GM23338 (cell line): ENCODE measurements at regions not wholly inside any gene's neighbourhood (a gene's known extent, or its start where the extent isn't known, plus 50 kb on each side); places are given as distances from the start of the nearest gene placed in this dataset.

ENCODE experiments used
- ATAC-seq: fragments of 200-7000 bp; cut with Tn5 transposase; 3 replicates; pipeline ENCODE4 v1.9.1; 2020
- DNase-seq: peaks from one replicate; pipeline ENCODE4 v3.0.0-alpha.2; 2015; ENCODE audit warnings: low spot score
- H2AFZ ChIP-seq: fragments of 200-600 bp; sonication (generic); 2 replicates; pipeline ENCODE4 v1.8.0; 2016; ENCODE audit warnings: antibody characterized with exemption, mild to moderate bottlenecking, moderate library complexity
- H3F3A ChIP-seq: fragments of 200-600 bp; sonication (generic); replicated peaks from 2 replicates; pipeline ENCODE4 v1.8.0; 2017; ENCODE audit warnings: antibody characterized with exemption, mixed run types, low read depth
- H3K27ac ChIP-seq: fragments of 200-600 bp; sonication (generic); 2 replicates; pipeline ENCODE4 v1.6.1; 2016; ENCODE audit warnings: low read depth
- H3K27me3 ChIP-seq: fragments of 200-600 bp; sonication (generic); 2 replicates; pipeline ENCODE4 v1.8.0; 2016; ENCODE audit warnings: mild to moderate bottlenecking, mixed run types, moderate library complexity; ENCODE audit not compliant: insufficient read depth
- H3K36me3 ChIP-seq: fragments of 200-600 bp; sonication (generic); 2 replicates; pipeline ENCODE4 v1.8.0; 2016; ENCODE audit warnings: mild to moderate bottlenecking; ENCODE audit not compliant: insufficient read depth
- H3K4me1 ChIP-seq: fragments of 200-600 bp; sonication (generic); 2 replicates; pipeline ENCODE4 v1.8.0; 2016; ENCODE audit warnings: mild to moderate bottlenecking, moderate library complexity; ENCODE audit not compliant: insufficient read depth
- H3K4me2 ChIP-seq: fragments of 200-600 bp; sonication (generic); 2 replicates; pipeline ENCODE4 v1.7.1; 2017; ENCODE audit warnings: mixed run types
- H3K4me3 ChIP-seq: fragments of 200-600 bp; sonication (generic); 2 replicates; pipeline ENCODE4 v1.6.1; 2016; ENCODE audit warnings: mixed run types
- H3K79me2 ChIP-seq: fragments of 200-600 bp; sonication (generic); replicated peaks from 2 replicates; pipeline ENCODE4 v1.8.0; 2017; ENCODE audit warnings: mild to moderate bottlenecking; ENCODE audit not compliant: insufficient read depth
- H3K9me2 ChIP-seq: fragments of 200-600 bp; sonication (generic); 2 replicates; pipeline ENCODE4 v1.8.0; 2017; ENCODE audit not compliant: insufficient read depth
- H4K20me1 ChIP-seq: fragments of 200-600 bp; sonication (generic); replicated peaks from 2 replicates; pipeline ENCODE4 v1.8.0; 2017; ENCODE audit warnings: mild to moderate bottlenecking; ENCODE audit not compliant: insufficient read depth
- H3K27ac Mint-ChIP-seq: 2 replicates; pipeline ENCODE4 v1.8.0; 2020; ENCODE audit warnings: inconsistent platforms, mild to moderate bottlenecking, moderate library complexity, mixed read lengths
- H3K27me3 Mint-ChIP-seq: 3 replicates; pipeline ENCODE4 v1.8.0; 2022; ENCODE audit warnings: low read depth, mild to moderate bottlenecking, moderate library complexity, mixed read lengths, inconsistent platforms; ENCODE audit not compliant: insufficient read depth, poor library complexity
- H3K36me3 Mint-ChIP-seq: 3 replicates; pipeline ENCODE4 v1.8.0; 2021; ENCODE audit warnings: low read depth, mild to moderate bottlenecking, inconsistent platforms, moderate library complexity, mixed read lengths
- H3K4me1 Mint-ChIP-seq: 3 replicates; pipeline ENCODE4 v1.8.0; 2020; ENCODE audit warnings: mild to moderate bottlenecking, inconsistent platforms, mixed read lengths
- H3K4me3 Mint-ChIP-seq: 3 replicates; pipeline ENCODE4 v1.8.0; 2021; ENCODE audit warnings: moderate library complexity, mild to moderate bottlenecking, inconsistent platforms, mixed read lengths
- H3K9me3 Mint-ChIP-seq: 3 replicates; pipeline ENCODE4 v1.8.0; 2020; ENCODE audit warnings: moderate library complexity, mild to moderate bottlenecking, inconsistent platforms, mixed read lengths
- CREB1 ChIP-seq: fragments of 250-450 bp; sonication (Bioruptor Pico); IDR thresholded peaks from 2 replicates; pipeline ENCODE4 v1.5.0; 2020; ENCODE audit warnings: low read depth, mild to moderate bottlenecking, moderate library complexity
- EZH2 ChIP-seq: fragments of 200-600 bp; sonication (generic); IDR thresholded peaks from one replicate; pipeline ENCODE4 v1.8.0; 2017; ENCODE audit warnings: antibody characterized with exemption, mild to moderate bottlenecking, low read depth; ENCODE audit not compliant: unreplicated experiment
- EZH2phosphoT487 ChIP-seq: fragments of 200-600 bp; sonication (generic); IDR thresholded peaks from one replicate; pipeline ENCODE4 v1.8.1; 2018; ENCODE audit warnings: antibody characterized with exemption; ENCODE audit not compliant: unreplicated experiment
- JUNB ChIP-seq: IDR thresholded peaks from one replicate; pipeline ENCODE4 v1.6.1; 2016; ENCODE audit warnings: antibody characterized with exemption; ENCODE audit not compliant: unreplicated experiment
- POLR2AphosphoS5 ChIP-seq: IDR thresholded peaks from 2 replicates; pipeline ENCODE4 v1.6.1; 2016; ENCODE audit warnings: antibody characterized with exemption, low read depth
- STAT1 ChIP-seq: IDR thresholded peaks from one replicate; pipeline ENCODE4 v1.6.1; 2016; ENCODE audit warnings: antibody characterized with exemption; ENCODE audit not compliant: unreplicated experiment
- ZNF114 ChIP-seq: fragments of 250-450 bp; sonication (Bioruptor Pico); IDR thresholded peaks from 2 replicates; pipeline ENCODE4 v1.5.0; 2020; ENCODE audit warnings: mild to moderate bottlenecking, moderate library complexity
- ZNF331 ChIP-seq: fragments of 250-450 bp; sonication (Bioruptor Pico); IDR thresholded peaks from 2 replicates; pipeline ENCODE4 v1.5.0; 2020; ENCODE audit warnings: low read depth, mild to moderate bottlenecking, moderate library complexity
- TF ChIP-seq, protein P1 (sequence below), 2 experiments: fragments of 200-600 bp in 1 of 2; sonication (generic) in 1 of 2; conservative IDR thresholded peaks; 2 replicates each; pipeline versions ENCODE4 v1.5.1 to v1.6.1; 2016 to 2017; ENCODE audit warnings: antibody characterized with exemption in 2 of 2, low read depth in 2 of 2, mild to moderate bottlenecking in 2 of 2, moderate library complexity in 1 of 2
- TF ChIP-seq, protein P2 (sequence below): IDR thresholded peaks from 2 replicates; pipeline ENCODE4 v1.6.1; 2016; ENCODE audit warnings: antibody characterized with exemption
- TF ChIP-seq, protein P3 (sequence below): fragments of 250-450 bp; sonication (Bioruptor Pico); IDR thresholded peaks from 2 replicates; pipeline ENCODE4 v1.5.0; 2020; ENCODE audit warnings: mild to moderate bottlenecking, moderate library complexity

DNA sequence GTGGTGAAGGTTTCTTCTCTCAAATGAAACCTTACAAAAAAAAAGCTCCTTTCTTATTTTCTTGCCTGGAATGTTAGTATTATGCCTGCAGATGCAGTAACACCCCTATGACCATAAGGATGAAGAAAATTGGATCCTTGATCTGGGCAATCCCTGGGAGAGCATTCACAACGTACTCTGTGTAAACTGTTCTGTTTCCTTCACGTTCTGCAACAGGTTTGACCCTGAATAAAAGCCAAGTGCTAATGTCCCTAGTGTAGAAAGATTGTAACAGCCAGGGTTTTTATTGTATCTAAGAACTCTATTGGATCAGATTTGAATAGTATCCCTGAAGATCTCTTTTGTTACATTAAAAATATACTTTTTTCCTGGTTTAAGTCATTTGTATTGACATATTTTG is 1639.6 kb upstream of the ACO1 start:
- DNase-seq, result no peak
- H3K79me2 ChIP-seq, result no peaks in the 10 kb centered on the region
- Mint-ChIP-seq H3K4me3 (no peak overlapping the region), H3K27ac (no peak overlapping the region), H3K9me3 (peaks cover 3% of the 10 kb centered on the region; the same call in 2 of the 3 replicates), H3K36me3 (peaks cover 11% of the 10 kb centered on the region), H3K27me3 (no peaks in the 10 kb centered on the region), H3K4me1 (peaks cover 9% of the 10 kb centered on the region; the same call in 2 of the 3 replicates)
- H3K27ac ChIP-seq, result no peak overlapping the region
- no peak for ATAC-seq
- no peak overlapping the region for H3K4me3 ChIP-seq
- TF ChIP-seq, protein P1, sequence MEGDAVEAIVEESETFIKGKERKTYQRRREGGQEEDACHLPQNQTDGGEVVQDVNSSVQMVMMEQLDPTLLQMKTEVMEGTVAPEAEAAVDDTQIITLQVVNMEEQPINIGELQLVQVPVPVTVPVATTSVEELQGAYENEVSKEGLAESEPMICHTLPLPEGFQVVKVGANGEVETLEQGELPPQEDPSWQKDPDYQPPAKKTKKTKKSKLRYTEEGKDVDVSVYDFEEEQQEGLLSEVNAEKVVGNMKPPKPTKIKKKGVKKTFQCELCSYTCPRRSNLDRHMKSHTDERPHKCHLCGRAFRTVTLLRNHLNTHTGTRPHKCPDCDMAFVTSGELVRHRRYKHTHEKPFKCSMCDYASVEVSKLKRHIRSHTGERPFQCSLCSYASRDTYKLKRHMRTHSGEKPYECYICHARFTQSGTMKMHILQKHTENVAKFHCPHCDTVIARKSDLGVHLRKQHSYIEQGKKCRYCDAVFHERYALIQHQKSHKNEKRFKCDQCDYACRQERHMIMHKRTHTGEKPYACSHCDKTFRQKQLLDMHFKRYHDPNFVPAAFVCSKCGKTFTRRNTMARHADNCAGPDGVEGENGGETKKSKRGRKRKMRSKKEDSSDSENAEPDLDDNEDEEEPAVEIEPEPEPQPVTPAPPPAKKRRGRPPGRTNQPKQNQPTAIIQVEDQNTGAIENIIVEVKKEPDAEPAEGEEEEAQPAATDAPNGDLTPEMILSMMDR (conservative IDR thresholded peaks at IDR 0.05; ENCODE audit: low read depth in 2 of 2), result no peak
- TF ChIP-seq ZNF331 (CRISPR knock-in tag), result no peak
- no peak for TF ChIP-seq POLR2AphosphoS5
- TF ChIP-seq ZNF114 (CRISPR knock-in tag), result no peak
- H4K20me1 ChIP-seq, result no peaks in the 10 kb centered on the region
- no peaks in the 10 kb centered on the region for H3K4me1 ChIP-seq
- no peaks in the 10 kb centered on the region for H3K9me2 ChIP-seq
- no peak overlapping the region for H2AFZ ChIP-seq
- H3K36me3 ChIP-seq, result no peaks in the 10 kb centered on the region
- H3K4me2 ChIP-seq, result no peak overlapping the region
- H3K27me3 ChIP-seq, result no peaks in the 10 kb centered on the region
- H3F3A ChIP-seq, result no peaks in the 10 kb centered on the region

- peaks cover 9% of the 10 kb centered on the region; the same call in 2 of the 3 replicates for H3K4me1 Mint-ChIP-seq
- no peak for DNase-seq
- TF ChIP-seq, protein P2, sequence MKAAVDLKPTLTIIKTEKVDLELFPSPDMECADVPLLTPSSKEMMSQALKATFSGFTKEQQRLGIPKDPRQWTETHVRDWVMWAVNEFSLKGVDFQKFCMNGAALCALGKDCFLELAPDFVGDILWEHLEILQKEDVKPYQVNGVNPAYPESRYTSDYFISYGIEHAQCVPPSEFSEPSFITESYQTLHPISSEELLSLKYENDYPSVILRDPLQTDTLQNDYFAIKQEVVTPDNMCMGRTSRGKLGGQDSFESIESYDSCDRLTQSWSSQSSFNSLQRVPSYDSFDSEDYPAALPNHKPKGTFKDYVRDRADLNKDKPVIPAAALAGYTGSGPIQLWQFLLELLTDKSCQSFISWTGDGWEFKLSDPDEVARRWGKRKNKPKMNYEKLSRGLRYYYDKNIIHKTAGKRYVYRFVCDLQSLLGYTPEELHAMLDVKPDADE, result no peak
- TF ChIP-seq ZNF331 (CRISPR knock-in tag) (no peak), EZH2phosphoT487 (no peak), STAT1 (no peak), CREB1 (CRISPR knock-in tag) (no peak), ZNF114 (CRISPR knock-in tag) (no peak), JUNB (no peak), EZH2 (no peak), POLR2AphosphoS5 (no peak)
- TF ChIP-seq, protein P3, sequence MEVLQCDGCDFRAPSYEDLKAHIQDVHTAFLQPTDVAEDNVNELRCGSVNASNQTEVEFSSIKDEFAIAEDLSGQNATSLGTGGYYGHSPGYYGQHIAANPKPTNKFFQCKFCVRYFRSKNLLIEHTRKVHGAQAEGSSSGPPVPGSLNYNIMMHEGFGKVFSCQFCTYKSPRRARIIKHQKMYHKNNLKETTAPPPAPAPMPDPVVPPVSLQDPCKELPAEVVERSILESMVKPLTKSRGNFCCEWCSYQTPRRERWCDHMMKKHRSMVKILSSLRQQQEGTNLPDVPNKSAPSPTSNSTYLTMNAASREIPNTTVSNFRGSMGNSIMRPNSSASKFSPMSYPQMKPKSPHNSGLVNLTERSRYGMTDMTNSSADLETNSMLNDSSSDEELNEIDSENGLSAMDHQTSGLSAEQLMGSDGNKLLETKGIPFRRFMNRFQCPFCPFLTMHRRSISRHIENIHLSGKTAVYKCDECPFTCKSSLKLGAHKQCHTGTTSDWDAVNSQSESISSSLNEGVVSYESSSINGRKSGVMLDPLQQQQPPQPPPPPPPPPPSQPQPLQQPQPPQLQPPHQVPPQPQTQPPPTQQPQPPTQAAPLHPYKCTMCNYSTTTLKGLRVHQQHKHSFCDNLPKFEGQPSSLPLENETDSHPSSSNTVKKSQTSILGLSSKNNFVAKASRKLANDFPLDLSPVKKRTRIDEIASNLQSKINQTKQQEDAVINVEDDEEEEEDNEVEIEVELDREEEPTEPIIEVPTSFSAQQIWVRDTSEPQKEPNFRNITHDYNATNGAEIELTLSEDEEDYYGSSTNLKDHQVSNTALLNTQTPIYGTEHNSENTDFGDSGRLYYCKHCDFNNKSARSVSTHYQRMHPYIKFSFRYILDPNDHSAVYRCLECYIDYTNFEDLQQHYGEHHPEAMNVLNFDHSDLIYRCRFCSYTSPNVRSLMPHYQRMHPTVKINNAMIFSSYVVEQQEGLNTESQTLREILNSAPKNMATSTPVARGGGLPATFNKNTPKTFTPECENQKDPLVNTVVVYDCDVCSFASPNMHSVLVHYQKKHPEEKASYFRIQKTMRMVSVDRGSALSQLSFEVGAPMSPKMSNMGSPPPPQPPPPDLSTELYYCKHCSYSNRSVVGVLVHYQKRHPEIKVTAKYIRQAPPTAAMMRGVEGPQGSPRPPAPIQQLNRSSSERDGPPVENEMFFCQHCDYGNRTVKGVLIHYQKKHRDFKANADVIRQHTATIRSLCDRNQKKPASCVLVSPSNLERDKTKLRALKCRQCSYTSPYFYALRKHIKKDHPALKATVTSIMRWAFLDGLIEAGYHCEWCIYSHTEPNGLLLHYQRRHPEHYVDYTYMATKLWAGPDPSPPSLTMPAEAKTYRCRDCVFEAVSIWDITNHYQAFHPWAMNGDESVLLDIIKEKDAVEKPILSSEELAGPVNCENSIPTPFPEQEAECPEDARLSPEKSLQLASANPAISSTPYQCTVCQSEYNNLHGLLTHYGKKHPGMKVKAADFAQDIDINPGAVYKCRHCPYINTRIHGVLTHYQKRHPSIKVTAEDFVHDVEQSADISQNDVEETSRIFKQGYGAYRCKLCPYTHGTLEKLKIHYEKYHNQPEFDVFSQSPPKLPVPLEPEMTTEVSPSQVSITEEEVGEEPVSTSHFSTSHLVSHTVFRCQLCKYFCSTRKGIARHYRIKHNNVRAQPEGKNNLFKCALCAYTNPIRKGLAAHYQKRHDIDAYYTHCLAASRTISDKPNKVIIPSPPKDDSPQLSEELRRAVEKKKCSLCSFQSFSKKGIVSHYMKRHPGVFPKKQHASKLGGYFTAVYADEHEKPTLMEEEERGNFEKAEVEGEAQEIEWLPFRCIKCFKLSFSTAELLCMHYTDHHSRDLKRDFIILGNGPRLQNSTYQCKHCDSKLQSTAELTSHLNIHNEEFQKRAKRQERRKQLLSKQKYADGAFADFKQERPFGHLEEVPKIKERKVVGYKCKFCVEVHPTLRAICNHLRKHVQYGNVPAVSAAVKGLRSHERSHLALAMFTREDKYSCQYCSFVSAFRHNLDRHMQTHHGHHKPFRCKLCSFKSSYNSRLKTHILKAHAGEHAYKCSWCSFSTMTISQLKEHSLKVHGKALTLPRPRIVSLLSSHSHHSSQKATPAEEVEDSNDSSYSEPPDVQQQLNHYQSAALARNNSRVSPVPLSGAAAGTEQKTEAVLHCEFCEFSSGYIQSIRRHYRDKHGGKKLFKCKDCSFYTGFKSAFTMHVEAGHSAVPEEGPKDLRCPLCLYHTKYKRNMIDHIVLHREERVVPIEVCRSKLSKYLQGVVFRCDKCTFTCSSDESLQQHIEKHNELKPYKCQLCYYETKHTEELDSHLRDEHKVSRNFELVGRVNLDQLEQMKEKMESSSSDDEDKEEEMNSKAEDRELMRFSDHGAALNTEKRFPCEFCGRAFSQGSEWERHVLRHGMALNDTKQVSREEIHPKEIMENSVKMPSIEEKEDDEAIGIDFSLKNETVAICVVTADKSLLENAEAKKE, result no peak
- TF ChIP-seq, protein P1 (conservative IDR thresholded peaks at IDR 0.05; ENCODE audit: low read depth in 2 of 2), result no peak
Observed at GRCh38 chr9:30746589-30746988, 1637.9 kb upstream of the ACO1 start.

More at GRCh38 chr9:30746589-30746988, 1637.9 kb upstream of the ACO1 start:
- Histone ChIP-seq H2AFZ (no peak overlapping the region), H4K20me1 (no peaks in the 10 kb centered on the region), H3K4me1 (no peaks in the 10 kb centered on the region), H3K9me2 (no peaks in the 10 kb centered on the region), H3K4me2 (no peak overlapping the region), H3K4me3 (no peak overlapping the region), H3K79me2 (no peaks in the 10 kb centered on the region), H3K36me3 (no peaks in the 10 kb centered on the region), H3F3A (no peaks in the 10 kb centered on the region), H3K27ac (no peak overlapping the region), H3K27me3 (no peaks in the 10 kb centered on the region)
- ATAC-seq, result no peak
- Mint-ChIP-seq H3K27ac (no peak overlapping the region), H3K36me3 (peaks cover 11% of the 10 kb centered on the region), H3K9me3 (peaks cover 3% of the 10 kb centered on the region; the same call in 2 of the 3 replicates), H3K4me3 (no peak overlapping the region), H3K27me3 (no peaks in the 10 kb centered on the region)
